Stimulated activated CD8-positive, alpha-beta memory T cell treated with anti-CD3 and anti-CD28 coated beads, Interleukin-4, amount 100 ng/mL, for 48 hours (primary cell): ENCODE measurements at regions not wholly inside any gene's neighbourhood (a gene's known extent, or its start where the extent isn't known, plus 50 kb on each side); places are given as distances from the start of the nearest gene placed in this dataset.
"Not testable (repeated sequence)": the region's sequence is repeated elsewhere in the genome, so short reads cannot be mapped to it uniquely, and the experiment has no call there.

Experiments used
- DNase-seq: peaks from one replicate; pipeline ENCODE4 v3.0.0-alpha.2; 2020

- no peak for DNase-seq
These were observed 466.7 kb upstream of the MIR17HG start for GRCh38 chr13:90880790-90881189.

GRCh38 chr13:90882551-90882950, 464.9 kb upstream of the MIR17HG start:
- DNase-seq: no peak

GRCh38 chr13:90883592-90883991, 463.9 kb upstream of the MIR17HG start:
- DNase-seq: no peak

GRCh38 chr13:90884066-90884465, 463.4 kb upstream of the MIR17HG start:
- no peak for DNase-seq

- no peak for DNase-seq
These were observed 457.3 kb upstream of the MIR17HG start for GRCh38 chr13:90889906-90890834.

GRCh38 chr13:90891329-90891728, 456.2 kb upstream of the MIR17HG start:
- no peak for DNase-seq

GRCh38 chr13:90893199-90893598, 454.3 kb upstream of the MIR17HG start:
- DNase-seq: not testable (repeated sequence)

- DNase-seq: no peak
These were observed 451.5 kb upstream of the MIR17HG start for GRCh38 chr13:90896002-90896401.

GRCh38 chr13:90898811-90899210, 448.7 kb upstream of the MIR17HG start:
- no peak for DNase-seq

GRCh38 chr13:90899416-90899815, 448.1 kb upstream of the MIR17HG start:
- DNase-seq: no peak

- DNase-seq: no peak
These were observed 445.2 kb upstream of the MIR17HG start for GRCh38 chr13:90902255-90902654.

- DNase-seq: no peak
These were observed 440.9 kb upstream of the MIR17HG start for GRCh38 chr13:90906554-90906953.

- no peak for DNase-seq
These were observed 438.7 kb upstream of the MIR17HG start for GRCh38 chr13:90908792-90909191.

- DNase-seq: no peak
These were observed 437.4 kb upstream of the MIR17HG start for GRCh38 chr13:90910018-90910639.

GRCh38 chr13:90912247-90912646, 435.2 kb upstream of the MIR17HG start:
- DNase-seq: no peak

- DNase-seq: no peak
These were observed 429.0 kb upstream of the MIR17HG start for GRCh38 chr13:90918536-90918935.

- DNase-seq: no peak
These were observed 428.3 kb upstream of the MIR17HG start for GRCh38 chr13:90919153-90919552.

GRCh38 chr13:90926459-90926858, 421.0 kb upstream of the MIR17HG start:
- no peak for DNase-seq

- no peak for DNase-seq
These were observed 419.4 kb upstream of the MIR17HG start for GRCh38 chr13:90928109-90928508.

GRCh38 chr13:90933097-90933826, 414.2 kb upstream of the MIR17HG start:
- no peak for DNase-seq

- no peak for DNase-seq
These were observed 412.7 kb upstream of the MIR17HG start for GRCh38 chr13:90934741-90935140.

GRCh38 chr13:90938848-90939247, 408.6 kb upstream of the MIR17HG start:
- no peak for DNase-seq

- no peak for DNase-seq
These were observed 403.5 kb upstream of the MIR17HG start for GRCh38 chr13:90943946-90944345.

GRCh38 chr13:90945146-90945545, 402.3 kb upstream of the MIR17HG start:
- not testable (repeated sequence) for DNase-seq
